DND-41 (cell line): ENCODE measurements at regions not wholly inside any gene's neighbourhood (a gene's known extent, or its start where the extent isn't known, plus 50 kb on each side); places are given as distances from the start of the nearest gene placed in this dataset.

ENCODE experiments used
- ATAC-seq: fragments of 200-7000 bp; cut with Tn5 transposase; 3 replicates; pipeline ENCODE4 v1.9.1; 2021; ENCODE audit warnings: low read depth; ENCODE audit not compliant: insufficient read depth
- DNase-seq: peaks from one replicate; pipeline ENCODE4 v3.0.0-alpha.2; 2020
- H2AFZ ChIP-seq: 2 replicates; pipeline ENCODE4 v1.6.0; 2012; ENCODE audit warnings: low read depth, low read length
- H3K27ac ChIP-seq: 2 replicates; pipeline ENCODE4 v1.5.1; 2012; ENCODE audit warnings: low read length, inconsistent platforms
- H3K27me3 ChIP-seq: fragments of 200-600 bp; sonication (generic); 2 replicates; pipeline ENCODE4 v1.6.0; 2012; ENCODE audit warnings: low read length, mild to moderate bottlenecking, inconsistent platforms; ENCODE audit not compliant: insufficient read depth, poor library complexity
- H3K36me3 ChIP-seq: 2 replicates; pipeline ENCODE4 v1.5.1; 2012; ENCODE audit warnings: low read length, inconsistent platforms; ENCODE audit not compliant: insufficient read depth
- H3K4me1 ChIP-seq: 2 replicates; pipeline ENCODE4 v1.5.1; 2012; ENCODE audit warnings: mild to moderate bottlenecking, low read length; ENCODE audit not compliant: insufficient read depth
- H3K4me2 ChIP-seq: 2 replicates; pipeline ENCODE4 v1.6.0; 2012; ENCODE audit warnings: mild to moderate bottlenecking, moderate library complexity, low read length, inconsistent platforms; ENCODE audit not compliant: insufficient read depth
- H3K4me3 ChIP-seq, 2 experiments: fragments of 200-600 bp in 1 of 2; shearing (Covaris generic) in 1 of 2; 2 replicates each; pipeline ENCODE4 v1.5.1; 2012 to 2016; ENCODE audit warnings: inconsistent platforms in 2 of 2, low read length in 2 of 2, mild to moderate bottlenecking in 2 of 2, low read depth in 1 of 2, moderate library complexity in 1 of 2
- H3K79me2 ChIP-seq: 2 replicates; pipeline ENCODE4 v1.6.0; 2012; ENCODE audit warnings: low read length, inconsistent platforms; ENCODE audit not compliant: insufficient read depth
- H3K9ac ChIP-seq: 2 replicates; pipeline ENCODE4 v1.6.0; 2012; ENCODE audit warnings: low read depth, mild to moderate bottlenecking, inconsistent platforms, low read length, moderate library complexity
- H3K9me3 ChIP-seq: 2 replicates; pipeline ENCODE4 v1.5.1; 2012; ENCODE audit warnings: low read length, moderate library complexity, mild to moderate bottlenecking, inconsistent platforms; ENCODE audit not compliant: insufficient read depth, severe bottlenecking
- H4K20me1 ChIP-seq: 2 replicates; pipeline ENCODE4 v1.6.0; 2012; ENCODE audit warnings: low read length; ENCODE audit not compliant: insufficient read depth
- EZH2 ChIP-seq: IDR thresholded peaks from 3 replicates; pipeline ENCODE4 v1.6.1; 2012; ENCODE audit warnings: borderline replicate concordance, low read depth, mild to moderate bottlenecking, moderate library complexity, low read length, inconsistent platforms; ENCODE audit not compliant: severe bottlenecking
- TF ChIP-seq, protein P1 (sequence below): IDR thresholded peaks from 2 replicates; pipeline ENCODE4 v1.5.1; 2012; ENCODE audit warnings: borderline replicate concordance, low read length, moderate library complexity, mild to moderate bottlenecking; ENCODE audit not compliant: poor library complexity, severe bottlenecking; ENCODE audit errors: extremely low read depth

- TF ChIP-seq, protein P1, sequence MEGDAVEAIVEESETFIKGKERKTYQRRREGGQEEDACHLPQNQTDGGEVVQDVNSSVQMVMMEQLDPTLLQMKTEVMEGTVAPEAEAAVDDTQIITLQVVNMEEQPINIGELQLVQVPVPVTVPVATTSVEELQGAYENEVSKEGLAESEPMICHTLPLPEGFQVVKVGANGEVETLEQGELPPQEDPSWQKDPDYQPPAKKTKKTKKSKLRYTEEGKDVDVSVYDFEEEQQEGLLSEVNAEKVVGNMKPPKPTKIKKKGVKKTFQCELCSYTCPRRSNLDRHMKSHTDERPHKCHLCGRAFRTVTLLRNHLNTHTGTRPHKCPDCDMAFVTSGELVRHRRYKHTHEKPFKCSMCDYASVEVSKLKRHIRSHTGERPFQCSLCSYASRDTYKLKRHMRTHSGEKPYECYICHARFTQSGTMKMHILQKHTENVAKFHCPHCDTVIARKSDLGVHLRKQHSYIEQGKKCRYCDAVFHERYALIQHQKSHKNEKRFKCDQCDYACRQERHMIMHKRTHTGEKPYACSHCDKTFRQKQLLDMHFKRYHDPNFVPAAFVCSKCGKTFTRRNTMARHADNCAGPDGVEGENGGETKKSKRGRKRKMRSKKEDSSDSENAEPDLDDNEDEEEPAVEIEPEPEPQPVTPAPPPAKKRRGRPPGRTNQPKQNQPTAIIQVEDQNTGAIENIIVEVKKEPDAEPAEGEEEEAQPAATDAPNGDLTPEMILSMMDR: no peak
- no peak for TF ChIP-seq EZH2
- H3K9ac ChIP-seq: no peak overlapping the region
- no peaks in the 10 kb centered on the region for H3K9me3 ChIP-seq
- H3K27ac ChIP-seq: no peak overlapping the region
- H3K4me1 ChIP-seq: peaks cover 7% of the 10 kb centered on the region; the same call in 1 of the 2 replicates
- ATAC-seq: no peak
- DNase-seq: no peak
- no peaks in the 10 kb centered on the region for H3K79me2 ChIP-seq
- H3K27me3 ChIP-seq: no peaks in the 10 kb centered on the region
- no peaks in the 10 kb centered on the region for H4K20me1 ChIP-seq
- no peak overlapping the region for H3K4me3 ChIP-seq
- H3K36me3 ChIP-seq: no peaks in the 10 kb centered on the region
- H3K4me2 ChIP-seq: no peak overlapping the region
- no peak overlapping the region for H2AFZ ChIP-seq
Measured at GRCh38 chr10:10911035-10911434, 106.6 kb upstream of the CELF2 start.

GRCh38 chr10:10911471-10911921 is 106.2 kb upstream of the CELF2 start:
- H3K9me3 ChIP-seq: no peaks in the 10 kb centered on the region
- no peaks in the 10 kb centered on the region for H3K36me3 ChIP-seq
- peaks cover 7% of the 10 kb centered on the region; the same call in 1 of the 2 replicates for H3K4me1 ChIP-seq
- ATAC-seq: no peak
- TF ChIP-seq, protein P1: no peak
- no peak for TF ChIP-seq EZH2
- no peaks in the 10 kb centered on the region for H4K20me1 ChIP-seq
- H3K27me3 ChIP-seq: no peaks in the 10 kb centered on the region
- H3K79me2 ChIP-seq: no peaks in the 10 kb centered on the region
- no peak for DNase-seq
- no peak overlapping the region for H3K27ac ChIP-seq
- H3K4me3 ChIP-seq: no peak overlapping the region
- H3K4me2 ChIP-seq: no peak overlapping the region
- H2AFZ ChIP-seq: no peak overlapping the region
- H3K9ac ChIP-seq: no peak overlapping the region

GRCh38 chr10:10914144-10914543 is 103.5 kb upstream of the CELF2 start:
- H3K4me1 ChIP-seq: peaks cover 7% of the 10 kb centered on the region; the same call in 1 of the 2 replicates
- H3K27me3 ChIP-seq: peaks cover 5% of the 10 kb centered on the region
- H4K20me1 ChIP-seq: no peaks in the 10 kb centered on the region
- ATAC-seq (no peak), DNase-seq (no peak)
- H3K4me3 ChIP-seq: no peak overlapping the region
- H3K4me2 ChIP-seq: no peak overlapping the region
- no peaks in the 10 kb centered on the region for H3K79me2 ChIP-seq
- H3K9me3 ChIP-seq: no peaks in the 10 kb centered on the region
- no peak for TF ChIP-seq EZH2
- TF ChIP-seq, protein P1: no peak
- no peak overlapping the region for H3K9ac ChIP-seq
- no peak overlapping the region for H3K27ac ChIP-seq
- H2AFZ ChIP-seq: no peak overlapping the region
- H3K36me3 ChIP-seq: no peaks in the 10 kb centered on the region

DNA sequence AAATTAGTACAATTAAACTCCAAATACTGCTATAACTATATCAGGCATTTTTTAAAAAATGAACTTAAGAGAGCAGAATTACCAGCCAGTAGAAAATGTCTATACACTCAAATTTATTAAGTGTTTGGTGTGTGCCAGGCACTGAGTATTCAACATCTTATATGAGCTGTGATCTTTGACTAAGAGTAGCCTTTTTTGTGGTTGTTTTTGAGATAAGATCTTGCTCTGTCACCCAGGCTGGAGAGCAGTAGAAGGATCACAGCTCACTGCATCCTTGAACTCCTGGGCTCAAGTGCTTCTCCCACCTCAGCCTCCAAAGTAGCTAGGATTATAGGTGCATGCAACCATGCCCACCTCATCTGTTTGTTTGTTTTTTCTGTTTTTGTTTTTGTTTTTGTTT is 102.5 kb upstream of the CELF2 start:
- Histone ChIP-seq H3K27ac (no peak overlapping the region), H3K9me3 (no peaks in the 10 kb centered on the region), H2AFZ (no peak overlapping the region), H3K9ac (no peak overlapping the region), H4K20me1 (no peaks in the 10 kb centered on the region), H3K79me2 (no peaks in the 10 kb centered on the region), H3K36me3 (no peaks in the 10 kb centered on the region), H3K4me3 (no peak overlapping the region), H3K27me3 (peaks cover 5% of the 10 kb centered on the region), H3K4me1 (peaks cover 7% of the 10 kb centered on the region; the same call in 1 of the 2 replicates), H3K4me2 (no peak overlapping the region)
- ATAC-seq: peak; percentile 98
- TF ChIP-seq EZH2: no peak
- TF ChIP-seq, protein P1: no peak
- DNase-seq: peak; percentile 37
